Esophagus muscularis mucosa (tissue), 3 donors: ENCODE measurements at regions not wholly inside any gene's neighbourhood (a gene's known extent, or its start where the extent isn't known, plus 50 kb on each side); places are given as distances from the start of the nearest gene placed in this dataset.

Experiments
- CTCF ChIP-seq, 3 experiments: fragments of 200-600 bp in 2 of 3; fragments of 450-650 bp in 1 of 3; sonication (generic) in 2 of 3; IDR thresholded peaks; one replicate each; pipeline ENCODE4 v1.5.1; 2017 to 2019; ENCODE audit warnings: antibody characterized with exemption in 3 of 3, mild to moderate bottlenecking in 2 of 3, moderate library complexity in 1 of 3
- EP300 ChIP-seq: sonication (generic); formaldehyde crosslinking; IDR thresholded peaks from one replicate; pipeline ENCODE4 v1.6.1; 2017; ENCODE audit warnings: antibody characterized with exemption

GRCh38 chr16:62870554-62870953, 834.3 kb upstream of the CDH8 start:
- TF ChIP-seq CTCF (IDR thresholded peaks at IDR 0.05) (no peak), EP300 (no peak)
